Stomach smooth muscle (tissue), 2 donors: ENCODE measurements at regions not wholly inside any gene's neighbourhood (a gene's known extent, or its start where the extent isn't known, plus 50 kb on each side); places are given as distances from the start of the nearest gene placed in this dataset.
"Not testable (repeated sequence)": the region's sequence is repeated elsewhere in the genome, so short reads cannot be mapped to it uniquely, and the experiment has no call there.

Source experiments
- H3K27ac ChIP-seq: one replicate; pipeline ENCODE4 v1.7.0; 2013; ENCODE audit warnings: mild to moderate bottlenecking, low read length, inconsistent platforms
- H3K27me3 ChIP-seq, 2 donors: one replicate each; pipeline ENCODE4 v1.7.0; 2013; ENCODE audit warnings: low read length in 2 of 2; ENCODE audit not compliant: insufficient read depth in 2 of 2, control insufficient read depth in 1 of 2
- H3K36me3 ChIP-seq, 2 donors: one replicate each; pipeline ENCODE4 v1.7.0; 2013; ENCODE audit warnings: low read length in 2 of 2; ENCODE audit not compliant: control insufficient read depth in 2 of 2, insufficient read depth in 2 of 2
- H3K4me1 ChIP-seq: one replicate; pipeline ENCODE4 v1.7.0; 2013; ENCODE audit warnings: low read length; ENCODE audit not compliant: control insufficient read depth, insufficient read depth
- H3K4me3 ChIP-seq, 2 donors: one replicate each; pipeline ENCODE4 v1.7.0; 2013; ENCODE audit warnings: low read length in 2 of 2
- H3K9ac ChIP-seq, 2 donors: one replicate each; pipeline ENCODE4 v1.7.0; 2013; ENCODE audit warnings: low read length in 2 of 2, mild to moderate bottlenecking in 1 of 2
- H3K9me3 ChIP-seq, 2 donors: one replicate each; pipeline ENCODE4 v1.7.0; 2013; ENCODE audit warnings: low read length in 2 of 2; ENCODE audit not compliant: control insufficient read depth in 2 of 2
- donor health status: healthy.
- donor health status: Pancreatic carcinoma.

DNA sequence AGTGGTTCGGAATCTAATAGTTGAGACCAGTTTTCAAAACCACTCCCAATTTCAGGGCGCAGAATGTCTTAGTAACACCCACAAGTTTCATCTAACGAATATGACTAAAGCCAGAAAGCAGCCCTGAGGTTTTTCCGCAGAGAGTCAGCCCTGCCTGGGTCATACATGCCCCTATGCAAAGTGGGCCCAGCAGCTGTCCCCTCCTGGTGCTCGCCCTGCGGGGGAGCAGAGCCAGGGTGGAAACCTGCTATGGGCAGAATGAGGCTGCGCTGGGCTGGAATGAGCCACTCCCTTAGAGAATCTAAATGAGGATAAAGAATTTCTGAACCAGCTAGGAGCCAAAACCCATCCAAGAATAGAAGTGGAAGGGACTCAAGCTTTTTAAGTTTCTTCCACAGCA is 69.4 kb upstream of the KIF2A start:
- H3K9me3 ChIP-seq, H3K4me1 ChIP-seq, H3K4me3 ChIP-seq, H3K36me3 ChIP-seq, H3K9ac ChIP-seq, H3K27me3 ChIP-seq, H3K27ac ChIP-seq: not testable (repeated sequence)

- not testable (repeated sequence) for H3K27ac ChIP-seq, H3K4me3 ChIP-seq, H3K36me3 ChIP-seq, H3K9me3 ChIP-seq, H3K27me3 ChIP-seq, H3K9ac ChIP-seq, H3K4me1 ChIP-seq
Measured at GRCh38 chr5:62237944-62238343, 68.1 kb upstream of the KIF2A start.

- not testable (repeated sequence) for H3K9me3 ChIP-seq, H3K36me3 ChIP-seq, H3K27me3 ChIP-seq, H3K4me3 ChIP-seq, H3K4me1 ChIP-seq, H3K27ac ChIP-seq, H3K9ac ChIP-seq
Measured at GRCh38 chr5:62238584-62238983, 67.4 kb upstream of the KIF2A start.

GRCh38 chr5:62240494-62240893 is 65.5 kb upstream of the KIF2A start:
- H3K27ac ChIP-seq, H3K36me3 ChIP-seq, H3K27me3 ChIP-seq, H3K9ac ChIP-seq, H3K4me3 ChIP-seq, H3K9me3 ChIP-seq, H3K4me1 ChIP-seq: not testable (repeated sequence)

DNA sequence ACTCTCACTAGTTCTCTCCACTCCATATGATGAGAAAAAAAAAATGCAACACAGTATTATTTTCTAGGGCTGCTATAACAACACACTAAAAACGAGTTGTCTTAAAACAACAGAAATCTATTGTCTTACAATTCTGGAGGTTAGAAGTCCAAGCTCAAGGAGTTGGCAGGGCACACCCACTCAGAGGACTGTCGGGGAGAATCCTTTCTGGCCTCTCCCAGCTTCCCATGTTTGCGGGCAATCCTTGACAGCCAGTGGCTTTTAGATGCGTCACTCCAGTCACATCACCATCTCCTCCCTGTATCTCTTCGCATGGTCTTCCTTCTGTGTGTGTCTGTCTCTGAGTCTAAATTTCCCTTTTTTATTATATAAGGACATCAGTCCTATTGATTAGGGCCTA is 64.0 kb upstream of the KIF2A start:
- not testable (repeated sequence) for H3K36me3 ChIP-seq, H3K9me3 ChIP-seq, H3K4me1 ChIP-seq, H3K9ac ChIP-seq, H3K4me3 ChIP-seq, H3K27me3 ChIP-seq, H3K27ac ChIP-seq

DNA sequence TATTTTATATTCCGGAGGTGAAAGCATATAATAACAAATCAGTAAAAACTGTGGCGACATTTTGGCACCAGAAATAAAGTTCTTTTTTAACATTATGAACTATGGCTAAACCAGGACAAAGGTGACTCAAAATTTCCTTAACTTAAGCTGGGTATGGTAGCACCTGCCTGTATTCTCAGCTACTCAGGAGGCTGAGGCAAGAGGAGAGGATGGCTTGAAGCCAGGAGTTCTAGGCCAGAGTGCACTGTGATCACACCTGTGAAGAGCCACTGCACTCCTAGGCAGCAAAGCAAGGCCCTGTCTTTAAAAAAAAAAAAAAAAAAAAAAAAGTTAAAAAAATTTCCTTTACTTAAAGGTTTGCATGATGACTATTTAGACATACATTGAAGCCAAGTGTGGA is 63.0 kb upstream of the KIF2A start:
- H3K27ac ChIP-seq: not testable (repeated sequence)

GRCh38 chr5:62248192-62248591 is 57.8 kb upstream of the KIF2A start:
- H3K9ac ChIP-seq, H3K27ac ChIP-seq, H3K4me1 ChIP-seq: not testable (repeated sequence)

More for the DNA sequence above, 63.0 kb upstream of the KIF2A start:
- H3K36me3 ChIP-seq, H3K4me3 ChIP-seq, H3K4me1 ChIP-seq, H3K27me3 ChIP-seq, H3K9ac ChIP-seq, H3K9me3 ChIP-seq: not testable (repeated sequence)

GRCh38 chr5:62250085-62250484 is 55.9 kb upstream of the KIF2A start:
- H3K27me3 ChIP-seq, H3K4me3 ChIP-seq: not testable (repeated sequence)

More at GRCh38 chr5:62248192-62248591, 57.8 kb upstream of the KIF2A start:
- H3K9me3 ChIP-seq, H3K4me3 ChIP-seq, H3K27me3 ChIP-seq, H3K36me3 ChIP-seq: not testable (repeated sequence)

DNA sequence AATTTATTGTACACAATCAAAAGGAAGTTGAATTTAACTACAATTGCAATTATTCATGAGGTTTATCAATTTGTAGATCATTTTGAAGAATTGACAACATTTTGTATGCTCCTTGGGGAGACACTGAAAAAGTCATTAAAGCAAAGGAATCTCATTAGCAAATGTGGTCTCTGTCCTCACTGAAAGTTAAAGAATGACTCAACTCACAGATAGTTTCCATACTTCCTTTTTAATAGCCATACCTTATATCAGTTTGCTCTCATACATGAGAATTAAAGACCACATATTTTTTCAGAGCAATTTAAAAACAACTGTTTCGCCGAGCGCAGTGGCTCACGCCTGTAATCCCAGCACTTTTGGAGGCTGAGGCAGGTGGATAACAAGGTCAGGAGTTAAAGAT is 55.1 kb upstream of the KIF2A start:
- not testable (repeated sequence) for H3K4me1 ChIP-seq, H3K36me3 ChIP-seq, H3K9ac ChIP-seq, H3K27me3 ChIP-seq, H3K9me3 ChIP-seq, H3K27ac ChIP-seq, H3K4me3 ChIP-seq

More at GRCh38 chr5:62250085-62250484, 55.9 kb upstream of the KIF2A start:
- not testable (repeated sequence) for H3K36me3 ChIP-seq, H3K9me3 ChIP-seq, H3K9ac ChIP-seq, H3K4me1 ChIP-seq, H3K27ac ChIP-seq

DNA sequence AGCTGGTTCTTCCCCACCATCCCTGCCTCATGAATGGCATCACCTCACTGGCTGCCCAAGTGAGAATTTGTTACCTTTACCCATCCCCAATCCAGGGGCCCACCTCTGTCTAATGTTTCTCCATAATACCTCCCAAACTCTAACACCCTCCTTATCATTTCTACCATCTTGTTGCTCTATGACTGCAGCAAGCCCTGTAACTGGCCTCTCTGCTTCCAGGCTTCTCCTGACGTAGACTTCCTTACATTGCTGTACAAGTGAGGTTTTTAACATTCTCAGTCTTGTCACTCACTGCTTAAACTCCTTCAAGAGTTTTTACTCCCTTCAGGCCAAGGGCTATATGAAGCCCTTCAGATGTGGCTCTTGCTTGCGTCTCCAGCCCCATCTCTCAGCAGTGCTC is 53.5 kb upstream of the KIF2A start:
- H3K4me1 ChIP-seq, H3K36me3 ChIP-seq, H3K4me3 ChIP-seq, H3K9me3 ChIP-seq, H3K27ac ChIP-seq, H3K27me3 ChIP-seq, H3K9ac ChIP-seq: not testable (repeated sequence)

DNA sequence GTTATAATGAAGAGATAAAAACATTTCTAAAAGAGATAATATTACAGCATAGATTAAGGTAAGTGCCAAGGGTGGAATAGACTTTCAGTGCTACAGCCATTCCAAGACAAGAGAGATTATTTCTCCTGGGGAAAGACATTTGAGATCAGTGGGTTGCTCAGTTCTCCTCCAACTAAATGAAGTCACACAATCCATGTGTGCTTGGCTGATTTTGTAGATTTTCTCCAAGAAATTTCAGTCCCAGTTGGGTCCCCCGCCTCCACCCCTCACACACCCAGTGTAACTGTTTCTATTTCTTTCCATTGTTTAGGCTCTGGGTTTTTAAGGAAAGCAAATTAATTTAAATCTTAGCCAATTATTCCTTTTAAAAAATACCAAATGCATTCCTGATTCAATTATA is 50.5 kb upstream of the KIF2A start:
- H3K4me3 ChIP-seq, H3K4me1 ChIP-seq, H3K36me3 ChIP-seq, H3K9me3 ChIP-seq, H3K27me3 ChIP-seq, H3K27ac ChIP-seq, H3K9ac ChIP-seq: not testable (repeated sequence)
